H1 (cell line): ENCODE measurements at regions not wholly inside any gene's neighbourhood (a gene's known extent, or its start where the extent isn't known, plus 50 kb on each side); places are given as distances from the start of the nearest gene placed in this dataset.

Experiments
- CTCF ChIA-PET: fragments of 300-600 bp; sonication (Branson Sonifier 250); formaldehyde crosslinking; loops from one replicate; lab custom pipeline; 2021; ENCODE audit not compliant: partially characterized antibody; lab: Charles Lee
- POLR2A ChIA-PET: fragments of 300-600 bp; sonication (Branson Sonifier 250); formaldehyde crosslinking; loops from one replicate; lab custom pipeline; 2021; ENCODE audit warnings: inconsistent platforms; ENCODE audit not compliant: partially characterized antibody; lab: Charles Lee
- DNase-seq, 2 experiments: peaks; one replicate each; pipeline versions ENCODE4 v3.0.0 to v3.0.0-alpha.2; 2010 to 2022; ENCODE audit warnings: low spot score in 2 of 2, low read depth in 1 of 2, mixed read lengths in 1 of 2
- FAIRE-seq: peaks from 2 replicates; lab custom pipeline; 2011; peaks lifted over from hg19 to GRCh38; lab: Jason Lieb, UNC
- H2AFZ ChIP-seq: 2 replicates; pipeline ENCODE4 v1.8.1; 2012; ENCODE audit warnings: low read length, inconsistent platforms
- H2AK5ac ChIP-seq: 2 replicates; pipeline ENCODE4 v1.6.1; 2013; ENCODE audit warnings: low read depth, low read length
- H2BK120ac ChIP-seq: replicated peaks from 2 replicates; pipeline ENCODE3; 2013; ENCODE audit warnings: low read depth, low read length, inconsistent platforms
- H2BK12ac ChIP-seq: 2 replicates; pipeline ENCODE4 v1.6.1; 2013; ENCODE audit warnings: low read depth, low read length
- H2BK15ac ChIP-seq: 2 replicates; pipeline ENCODE4 v1.6.1; 2013; ENCODE audit warnings: low read length
- H2BK20ac ChIP-seq: 2 replicates; pipeline ENCODE4 v1.6.1; 2013; ENCODE audit warnings: low read length
- H2BK5ac ChIP-seq: 2 replicates; pipeline ENCODE4 v1.6.1; 2013; ENCODE audit warnings: low read depth, low read length
- H3K14ac ChIP-seq: 2 replicates; pipeline ENCODE4 v1.6.1; 2013; ENCODE audit warnings: inconsistent platforms; ENCODE audit not compliant: insufficient read length
- H3K18ac ChIP-seq: 2 replicates; pipeline ENCODE4 v1.6.1; 2013; ENCODE audit warnings: low read length; ENCODE audit errors: extremely low read depth
- H3K23ac ChIP-seq: 2 replicates; pipeline ENCODE4 v1.6.1; 2013; ENCODE audit warnings: inconsistent platforms; ENCODE audit not compliant: insufficient read length
- H3K23me2 ChIP-seq: 2 replicates; pipeline ENCODE4 v1.6.1; 2013; ENCODE audit warnings: low read depth, low read length
- H3K27ac ChIP-seq: 2 replicates; pipeline ENCODE4 v1.6.1; 2011; ENCODE audit warnings: low read depth, low read length, inconsistent platforms
- H3K27me3 ChIP-seq, 4 experiments: replicated peaks in 1 of 4; 1 replicate in 1 of 4; 2 replicates in 3 of 4; pipeline versions ENCODE4 v1.6.1 to v1.8.1; 2011 to 2013; ENCODE audit warnings: low read length in 3 of 4, mild to moderate bottlenecking in 3 of 4, inconsistent platforms in 2 of 4, mixed read lengths in 2 of 4, moderate library complexity in 1 of 4; ENCODE audit not compliant: control insufficient read depth in 3 of 4, insufficient read depth in 3 of 4; ENCODE audit errors: extremely low read depth in 1 of 4
- H3K36me3 ChIP-seq, 4 experiments: 2 replicates each; pipeline versions ENCODE4 v1.6.1 to v1.8.1; 2011 to 2013; ENCODE audit warnings: mild to moderate bottlenecking in 4 of 4, low read length in 3 of 4, moderate library complexity in 2 of 4, control low read depth in 1 of 4, inconsistent platforms in 1 of 4; ENCODE audit not compliant: insufficient read depth in 4 of 4, control insufficient read depth in 2 of 4
- H3K4ac ChIP-seq: replicated peaks from 2 replicates; pipeline ENCODE3; 2013; ENCODE audit warnings: low read length, low read depth, mixed read lengths, inconsistent platforms; ENCODE audit not compliant: insufficient read length
- H3K4me1 ChIP-seq, 4 experiments: replicated peaks in 1 of 4; 1 replicate in 1 of 4; 2 replicates in 3 of 4; pipeline versions ENCODE4 v1.6.1 to v1.8.1; 2011 to 2013; ENCODE audit warnings: low read length in 3 of 4, inconsistent platforms in 2 of 4, mixed read lengths in 1 of 4; ENCODE audit not compliant: insufficient read depth in 4 of 4, control insufficient read depth in 3 of 4
- H3K4me2 ChIP-seq, 2 experiments: 2 replicates each; pipeline versions ENCODE4 v1.6.1 to v1.8.1; 2011 to 2013; ENCODE audit warnings: low read depth in 2 of 2, low read length in 2 of 2, control low read depth in 1 of 2, inconsistent platforms in 1 of 2, mild to moderate bottlenecking in 1 of 2; ENCODE audit not compliant: insufficient read depth in 1 of 2
- H3K4me3 ChIP-seq, 4 experiments: fragments of 200-600, 300-600 bp in 1 of 4; sonication (generic), shearing (Covaris generic), sonication (Bioruptor Twin) in 1 of 4; 2 replicates each; pipeline versions ENCODE4 v1.5.1 to v1.8.1; 2011 to 2016; ENCODE audit warnings: low read length in 4 of 4, low read depth in 3 of 4, control low read depth in 2 of 4, inconsistent platforms in 2 of 4, mild to moderate bottlenecking in 2 of 4, mixed read lengths in 1 of 4, moderate library complexity in 1 of 4; ENCODE audit not compliant: insufficient read depth in 2 of 4; ENCODE audit errors: extremely low read depth in 1 of 4
- H3K56ac ChIP-seq: replicated peaks from 2 replicates; pipeline ENCODE3; 2013; ENCODE audit warnings: low read depth, mild to moderate bottlenecking, mixed read lengths, low read length, inconsistent platforms; ENCODE audit not compliant: insufficient read length
- H3K79me1 ChIP-seq: 2 replicates; pipeline ENCODE4 v1.6.1; 2013; ENCODE audit warnings: low read depth, low read length, control low read depth
- H3K79me2 ChIP-seq, 2 experiments: 2 replicates each; pipeline versions ENCODE4 v1.6.1 to v1.8.1; 2012 to 2013; ENCODE audit warnings: low read length in 2 of 2, mild to moderate bottlenecking in 2 of 2, inconsistent platforms in 1 of 2; ENCODE audit not compliant: insufficient read depth in 2 of 2, control insufficient read depth in 1 of 2
- H3K9ac ChIP-seq, 4 experiments: replicated peaks in 1 of 4; 1 replicate in 1 of 4; 2 replicates in 3 of 4; pipeline versions ENCODE4 v1.6.1 to v1.8.1; 2011 to 2013; ENCODE audit warnings: low read depth in 3 of 4, low read length in 3 of 4, control low read depth in 2 of 4, mild to moderate bottlenecking in 2 of 4, moderate library complexity in 2 of 4, inconsistent platforms in 1 of 4; ENCODE audit errors: extremely low read depth in 1 of 4
- H3K9me3 ChIP-seq, 2 experiments: 2 replicates each; pipeline versions ENCODE4 v1.6.1 to v1.8.1; 2012 to 2013; ENCODE audit warnings: mild to moderate bottlenecking in 2 of 2, moderate library complexity in 2 of 2, control low read depth in 1 of 2, inconsistent platforms in 1 of 2, low read depth in 1 of 2, low read length in 1 of 2, mixed read lengths in 1 of 2; ENCODE audit not compliant: insufficient read depth in 2 of 2
- H4K20me1 ChIP-seq, 2 experiments: replicated peaks in 1 of 2; 2 replicates each; pipeline versions ENCODE3 to v1.8.1; 2011 to 2013; ENCODE audit warnings: inconsistent platforms in 2 of 2, low read length in 2 of 2, mild to moderate bottlenecking in 1 of 2; ENCODE audit not compliant: insufficient read depth in 2 of 2, control insufficient read depth in 1 of 2
- H4K5ac ChIP-seq: 2 replicates; pipeline ENCODE4 v1.6.1; 2013; ENCODE audit warnings: low read length, low read depth, mixed read lengths, inconsistent platforms; ENCODE audit not compliant: insufficient read length
- H4K8ac ChIP-seq: 2 replicates; pipeline ENCODE4 v1.8.0; 2013; ENCODE audit warnings: mild to moderate bottlenecking, moderate library complexity, low read length, inconsistent platforms; ENCODE audit not compliant: insufficient read depth; ENCODE audit errors: extremely low read depth
- H4K91ac ChIP-seq: replicated peaks from 2 replicates; pipeline ENCODE3; 2013; ENCODE audit warnings: low read length, mixed read lengths, inconsistent platforms; ENCODE audit not compliant: insufficient read length
- BRCA1 ChIP-seq: IDR thresholded peaks from 2 replicates; pipeline ENCODE4 v1.6.1; 2012; ENCODE audit warnings: low read depth, low read length, improper control_type of control experiment
- CBX5 ChIP-seq: fragments of 300-800, 300-1000 bp; sonication (generic); IDR thresholded peaks from 2 replicates; pipeline ENCODE4 v1.7.1; 2016; ENCODE audit warnings: antibody characterized with exemption, low read length, low read depth
- NRF1 ChIP-seq: IDR thresholded peaks from 2 replicates; pipeline ENCODE4 v1.6.1; 2011; ENCODE audit warnings: mild to moderate bottlenecking, low read depth, low read length, improper control_type of control experiment
- RXRA ChIP-seq: IDR thresholded peaks from 2 replicates; pipeline ENCODE4 v1.6.1; 2011; ENCODE audit warnings: low read depth, mild to moderate bottlenecking, low read length, moderate library complexity; ENCODE audit not compliant: insufficient read depth
- SP2 ChIP-seq: IDR thresholded peaks from 2 replicates; pipeline ENCODE4 v1.6.1; 2012; ENCODE audit warnings: mild to moderate bottlenecking, low read length, inconsistent platforms
- WGBS, 2 experiments: shearing (Covaris generic) in 1 of 2; methylation state at CpG; one replicate each; pipeline versions ENCODE4 v1.1.6 to v1.1.7; 2013 to 2015; ENCODE audit warnings: low lambda C conversion rate in 2 of 2, mixed read lengths in 2 of 2, inconsistent platforms in 1 of 2, low coverage in 1 of 2, missing lambda C conversion rate in 1 of 2; ENCODE audit not compliant: insufficient replicate concordance in 2 of 2, insufficient coverage in 1 of 2, insufficient read length in 1 of 2; ENCODE audit errors: extremely low coverage in 1 of 2, missing lambda C conversion rate in 1 of 2; 5-methylcytosine and 5-hydroxymethylcytosine counted together

DNA sequence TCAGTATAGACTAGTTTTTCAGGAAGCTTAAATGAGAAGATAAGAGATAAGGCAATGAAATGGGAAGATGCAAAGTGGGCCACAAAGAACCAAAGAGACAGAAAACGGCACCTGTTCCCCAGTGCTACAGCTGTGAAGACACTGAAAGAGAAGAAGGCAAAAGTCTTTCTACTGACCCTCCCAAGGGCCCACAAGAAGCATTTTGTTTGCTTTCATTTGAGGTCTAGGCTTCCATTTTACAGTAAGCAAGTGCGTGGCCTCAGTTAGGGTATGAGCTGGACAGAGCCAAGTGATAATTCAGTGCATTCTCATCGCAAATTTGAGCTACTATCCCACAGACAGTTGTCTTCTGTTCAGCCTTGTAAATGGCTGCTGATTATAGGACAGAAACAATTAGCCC is 53.4 kb upstream of the STK17B start:
- Histone ChIP-seq H4K91ac (no peak overlapping the region), H2AFZ (no peak overlapping the region), H3K27me3 (no peaks in the 10 kb centered on the region), H3K23ac (no peak overlapping the region), H2BK20ac (no peak overlapping the region), H3K9ac (no peak overlapping the region), H4K8ac (no peak overlapping the region), H3K14ac (no peak overlapping the region), H3K4me1 (no peaks in the 10 kb centered on the region), H4K5ac (no peak overlapping the region), H3K79me1 (no peaks in the 10 kb centered on the region), H2BK120ac (no peak overlapping the region), H3K23me2 (no peaks in the 10 kb centered on the region), H3K4me3 (no peak overlapping the region), H3K18ac (no peak overlapping the region), H4K20me1 (no peaks in the 10 kb centered on the region), H3K79me2 (no peaks in the 10 kb centered on the region), H2BK15ac (no peak overlapping the region), H3K56ac (no peak overlapping the region), H3K9me3 (no peaks in the 10 kb centered on the region), H2AK5ac (no peak overlapping the region), H3K4ac (no peak overlapping the region), H3K4me2 (no peak overlapping the region), H3K27ac (no peak overlapping the region)
- ChIA-PET CTCF (interaction anchor here (1.0 kb wide), 1 partner anchor 54 kb away, joined by 3 read pairs; no protein-coding TSS in a partner anchor), POLR2A (no interaction called here)
- FAIRE-seq (no peak), DNase-seq (no peak)
- 93% methylated on average over 3 of the region's 3 CpGs; no CpG with 5 or more reads in 1 of the 2 experiments for WGBS, 2 experiments
- TF ChIP-seq RXRA (no peak), NRF1 (no peak), SP2 (no peak), CBX5 (no peak), BRCA1 (no peak)
- TF ChIP-seq, all 59 proteins: peak for 0
- Histone ChIP-seq H2BK12ac (no peak overlapping the region), H3K36me3 (no peaks in the 10 kb centered on the region), H2BK5ac (no peak overlapping the region)
